AG04450 (cell line): ENCODE measurements at regions not wholly inside any gene's neighbourhood (a gene's known extent, or its start where the extent isn't known, plus 50 kb on each side); places are given as distances from the start of the nearest gene placed in this dataset.

ENCODE experiments used
- CTCF ChIA-PET: fragments of 300-600, 350-600 bp; formaldehyde crosslinking; extraction: SDS; loops from one replicate; lab custom pipeline; 2022; ENCODE audit warnings: antibody characterized with exemption, inconsistent platforms; lab: Charles Lee
- POLR2A ChIA-PET: fragments of 350-600 bp; formaldehyde crosslinking; extraction: SDS; loops from one replicate; lab custom pipeline; 2021; ENCODE audit warnings: antibody characterized with exemption, inconsistent platforms; lab: Yijun Ruan, JAX
- DNase-seq: peaks from one replicate; pipeline ENCODE4 v3.0.0-alpha.2; 2011; ENCODE audit warnings: low read depth, low spot score
- H3K27ac ChIP-seq: one replicate; pipeline ENCODE4 v1.5.1; 2012; ENCODE audit warnings: low read depth, low read length, control low read depth
- H3K27me3 ChIP-seq: one replicate; pipeline ENCODE4 v1.6.0; 2012; ENCODE audit warnings: low read length; ENCODE audit not compliant: control insufficient read depth, insufficient read depth
- H3K4me3 ChIP-seq: 2 replicates; pipeline ENCODE4 v1.5.1; 2011; ENCODE audit warnings: mild to moderate bottlenecking, low read depth, low read length, control low read depth
- H3K9me3 ChIP-seq: 2 replicates; pipeline ENCODE4 v1.5.1; 2012; ENCODE audit warnings: low read length; ENCODE audit not compliant: control insufficient read depth, insufficient read depth
- CTCF ChIP-seq: IDR thresholded peaks from 2 replicates; pipeline ENCODE4 v1.5.1; 2011; ENCODE audit warnings: low read depth, low read length, control low read depth, inconsistent platforms

DNA sequence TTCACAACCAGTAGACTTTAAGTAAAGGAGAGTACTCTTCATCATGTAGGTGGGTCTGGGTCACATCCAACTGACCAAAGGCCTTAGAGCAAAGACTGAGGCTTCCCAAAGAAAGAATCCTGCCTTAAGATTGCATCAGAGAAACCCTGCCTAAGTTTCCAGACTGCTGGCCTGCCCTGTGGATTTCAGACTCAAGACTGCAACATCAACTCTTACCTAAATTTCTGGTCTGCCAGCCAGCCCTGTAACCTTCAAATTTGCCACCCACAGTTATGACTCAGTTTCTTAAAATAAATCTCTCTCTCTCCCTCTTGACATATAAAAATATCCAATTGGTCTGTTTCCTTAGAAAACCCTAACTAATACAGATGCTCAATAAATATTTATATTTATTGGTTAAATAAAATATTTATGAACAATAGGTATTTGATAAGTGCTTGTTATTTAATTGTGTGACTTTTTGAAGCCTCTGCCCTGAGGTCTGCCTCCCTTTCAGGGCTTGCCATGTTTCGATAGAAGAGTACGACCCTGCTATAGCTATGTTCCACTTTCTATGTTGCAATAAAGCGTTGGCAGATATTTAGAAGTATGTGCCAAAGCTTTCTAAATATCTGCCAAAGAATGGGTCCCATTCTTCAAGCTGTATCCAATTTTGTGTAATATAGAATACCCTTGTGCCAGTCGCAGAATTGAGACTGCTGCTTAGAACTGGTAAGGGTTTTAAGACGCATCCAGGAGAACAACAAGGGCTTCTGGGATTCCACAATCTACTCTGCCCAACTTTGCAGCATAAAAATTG is 65.7 kb downstream of the TMEM30B start:
- POLR2A ChIA-PET, result no interaction called here
- Histone ChIP-seq H3K9me3 (no peaks in the 10 kb centered on the region), H3K4me3 (no peak overlapping the region), H3K27me3 (no peaks in the 10 kb centered on the region), H3K27ac (no peak overlapping the region)
- no peak for TF ChIP-seq CTCF
- CTCF ChIA-PET, result interaction anchor here (1.3 kb wide), 1 partner anchor 207 kb away, joined by 3 read pairs; no protein-coding TSS in a partner anchor
- no peak for DNase-seq

DNA sequence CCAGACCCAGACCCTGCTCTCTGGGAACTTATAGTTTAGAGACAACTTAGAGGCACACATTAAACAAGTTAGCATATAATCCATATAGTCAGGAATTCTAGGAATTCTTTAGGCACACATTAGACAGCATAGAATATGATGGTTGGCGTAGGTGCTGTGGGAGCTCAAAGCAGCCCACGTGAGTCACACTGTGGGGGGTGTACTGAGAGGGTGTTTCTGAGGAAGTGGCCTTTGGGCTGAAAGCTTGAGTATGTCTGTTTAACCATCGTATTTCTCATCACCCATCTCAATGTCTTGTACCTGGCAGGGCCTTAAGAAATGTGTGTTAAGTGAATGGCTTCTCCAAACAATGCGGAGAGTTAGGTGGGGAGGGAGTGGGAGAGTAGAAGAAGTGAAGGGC is 67.2 kb downstream of the TMEM30B start:
- Histone ChIP-seq H3K9me3 (no peaks in the 10 kb centered on the region), H3K27ac (no peak overlapping the region), H3K27me3 (no peaks in the 10 kb centered on the region), H3K4me3 (no peak overlapping the region)
- POLR2A ChIA-PET, result no interaction called here
- no peak for DNase-seq
- CTCF ChIA-PET, result interaction anchor here (0.6 to 1.3 kb wide), 3 partner anchors 62 to 588 kb away, joined by 3 read pairs; no protein-coding TSS in a partner anchor
- no peak for TF ChIP-seq CTCF

DNA sequence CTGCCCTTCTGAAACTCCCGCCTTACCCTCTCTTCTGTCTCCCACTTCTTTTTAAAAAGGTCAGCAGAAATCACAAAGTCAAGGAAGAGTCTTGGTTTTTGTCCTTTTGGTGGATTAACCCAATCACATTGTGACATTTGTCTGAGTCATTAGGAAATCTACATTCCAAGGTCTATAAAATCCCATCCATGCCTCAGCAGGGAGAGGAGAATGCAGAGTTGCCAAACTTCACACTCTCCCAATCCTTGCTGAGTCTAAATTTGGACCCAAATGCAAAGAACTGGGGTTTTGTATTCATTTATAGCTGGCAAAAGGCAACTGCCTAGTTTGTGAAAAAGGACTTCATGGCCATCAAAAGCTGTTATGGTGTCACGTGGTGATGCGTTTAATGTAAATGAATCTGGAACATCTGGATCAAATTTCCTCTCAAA is 67.9 kb downstream of the TMEM30B start:
- no peak overlapping the region for H3K4me3 ChIP-seq
- no peak overlapping the region for H3K27ac ChIP-seq
- TF ChIP-seq CTCF, result no peak
- H3K27me3 ChIP-seq, result no peaks in the 10 kb centered on the region
- no peaks in the 10 kb centered on the region for H3K9me3 ChIP-seq
- CTCF ChIA-PET, result interaction anchor here (0.6 kb wide), 1 partner anchor 63 kb away, joined by 3 read pairs; no protein-coding TSS in a partner anchor
- POLR2A ChIA-PET, result no interaction called here
- DNase-seq, result no peak

- H3K27ac ChIP-seq, result no peak overlapping the region
- no peak for DNase-seq
- H3K27me3 ChIP-seq, result no peaks in the 10 kb centered on the region
- ChIA-PET POLR2A (no interaction called here), CTCF (no interaction called here)
- H3K4me3 ChIP-seq, result no peak overlapping the region
- no peaks in the 10 kb centered on the region for H3K9me3 ChIP-seq
- no peak for TF ChIP-seq CTCF
Observed at GRCh38 chr14:61212546-61212945, 68.6 kb downstream of the TMEM30B start.
